Smooth muscle cell (in vitro differentiated cells): ENCODE measurements at regions not wholly inside any gene's neighbourhood (a gene's known extent, or its start where the extent isn't known, plus 50 kb on each side); places are given as distances from the start of the nearest gene placed in this dataset.

Source experiments
- DNase-seq: peaks from one replicate; lab custom pipeline; 2025; ENCODE audit not compliant: unreplicated experiment; lab: John Stamatoyannopoulos, UW
- H2AFZ ChIP-seq: fragments of 200-600 bp; sonication (generic); 2 replicates; pipeline ENCODE4 v1.6.0; 2016; ENCODE audit warnings: antibody characterized with exemption, low read depth, mild to moderate bottlenecking
- H3F3A ChIP-seq: fragments of 200-600 bp; sonication (generic); 2 replicates; pipeline ENCODE4 v1.6.0; 2017; ENCODE audit warnings: antibody characterized with exemption, low read depth
- H3K27ac ChIP-seq: fragments of 200-600 bp; sonication (generic); 2 replicates; pipeline ENCODE4 v1.5.1; 2016; ENCODE audit warnings: low read depth, mild to moderate bottlenecking
- H3K27me3 ChIP-seq: fragments of 200-600 bp; sonication (generic); 2 replicates; pipeline ENCODE4 v1.6.1; 2016; ENCODE audit warnings: low read depth, mild to moderate bottlenecking
- H3K36me3 ChIP-seq: fragments of 200-600 bp; sonication (generic); 2 replicates; pipeline ENCODE4 v1.5.1; 2016; ENCODE audit warnings: low read depth
- H3K4me1 ChIP-seq: fragments of 200-600 bp; sonication (generic); 2 replicates; pipeline ENCODE4 v1.5.1; 2016; ENCODE audit warnings: low read depth
- H3K4me2 ChIP-seq: fragments of 200-600 bp; sonication (generic); 2 replicates; pipeline ENCODE4 v1.6.0; 2016; ENCODE audit warnings: mild to moderate bottlenecking
- H3K4me3 ChIP-seq: fragments of 200-600 bp; sonication (generic); 2 replicates; pipeline ENCODE4 v1.5.1; 2016; ENCODE audit warnings: mild to moderate bottlenecking
- H3K79me2 ChIP-seq: fragments of 200-600 bp; sonication (generic); 2 replicates; pipeline ENCODE4 v1.6.0; 2016; ENCODE audit warnings: low read depth, mild to moderate bottlenecking
- H3K9ac ChIP-seq: fragments of 200-600 bp; sonication (generic); 2 replicates; pipeline ENCODE4 v1.6.0; 2016; ENCODE audit warnings: low read depth
- H3K9me3 ChIP-seq: fragments of 200-600 bp; sonication (generic); replicated peaks from 2 replicates; pipeline ENCODE4 v1.5.1; 2016; ENCODE audit warnings: low read depth
- H4K20me1 ChIP-seq: fragments of 200-600 bp; sonication (generic); 2 replicates; pipeline ENCODE4 v1.6.0; 2016; ENCODE audit warnings: low read depth
- CTCF ChIP-seq: fragments of 200-600 bp; sonication (generic); IDR thresholded peaks from 2 replicates; pipeline ENCODE4 v1.5.1; 2017; ENCODE audit warnings: borderline replicate concordance, mild to moderate bottlenecking, antibody characterized with exemption; ENCODE audit not compliant: insufficient read depth, poor library complexity, severe bottlenecking
- WGBS: methylation state at CpG from one replicate; pipeline ENCODE4 v1.1.7; 2016; ENCODE audit warnings: low lambda C conversion rate; 5-methylcytosine and 5-hydroxymethylcytosine counted together

GRCh38 chr10:81708416-81708815 is 166.6 kb upstream of the NRG3 start:
- no peak overlapping the region for H3K4me3 ChIP-seq
- no peaks in the 10 kb centered on the region for H4K20me1 ChIP-seq
- H2AFZ ChIP-seq: no peak overlapping the region
- H3K9ac ChIP-seq: no peak overlapping the region
- no peak for DNase-seq
- no peak overlapping the region for H3K27ac ChIP-seq
- H3K9me3 ChIP-seq: no peaks in the 10 kb centered on the region
- no peaks in the 10 kb centered on the region for H3F3A ChIP-seq
- no peaks in the 10 kb centered on the region for H3K27me3 ChIP-seq
- H3K4me1 ChIP-seq: no peaks in the 10 kb centered on the region
- H3K4me2 ChIP-seq: no peak overlapping the region
- H3K36me3 ChIP-seq: no peaks in the 10 kb centered on the region
- H3K79me2 ChIP-seq: no peaks in the 10 kb centered on the region
- no peak for TF ChIP-seq CTCF
- 90% methylated on average over 5 of the region's 5 CpGs for WGBS

- H2AFZ ChIP-seq: no peak overlapping the region
- no peak for TF ChIP-seq CTCF
- H3K4me3 ChIP-seq: no peak overlapping the region
- DNase-seq: no peak
- no peak overlapping the region for H3K9ac ChIP-seq
- no peaks in the 10 kb centered on the region for H3K4me1 ChIP-seq
- H3K27ac ChIP-seq: no peak overlapping the region
- no peaks in the 10 kb centered on the region for H3K36me3 ChIP-seq
- 82% methylated on average over 2 of the region's 2 CpGs for WGBS
- no peaks in the 10 kb centered on the region for H3K79me2 ChIP-seq
- H3K27me3 ChIP-seq: no peaks in the 10 kb centered on the region
- no peaks in the 10 kb centered on the region for H3F3A ChIP-seq
- no peaks in the 10 kb centered on the region for H3K9me3 ChIP-seq
- no peak overlapping the region for H3K4me2 ChIP-seq
- no peaks in the 10 kb centered on the region for H4K20me1 ChIP-seq
Observed at GRCh38 chr10:81708929-81709328, 166.1 kb upstream of the NRG3 start.

GRCh38 chr10:81722399-81722798 is 152.6 kb upstream of the NRG3 start:
- 94% methylated on average over 1 of the region's 1 CpG for WGBS
- no peak overlapping the region for H3K4me2 ChIP-seq
- no peaks in the 10 kb centered on the region for H3K4me1 ChIP-seq
- H3K4me3 ChIP-seq: no peak overlapping the region
- no peaks in the 10 kb centered on the region for H4K20me1 ChIP-seq
- DNase-seq: no peak
- TF ChIP-seq CTCF: no peak
- no peak overlapping the region for H3K27ac ChIP-seq
- H3F3A ChIP-seq: no peaks in the 10 kb centered on the region
- H3K36me3 ChIP-seq: no peaks in the 10 kb centered on the region
- no peaks in the 10 kb centered on the region for H3K9me3 ChIP-seq
- H2AFZ ChIP-seq: no peak overlapping the region
- no peaks in the 10 kb centered on the region for H3K27me3 ChIP-seq
- H3K9ac ChIP-seq: no peak overlapping the region
- no peaks in the 10 kb centered on the region for H3K79me2 ChIP-seq

- H3K9me3 ChIP-seq: no peaks in the 10 kb centered on the region
- TF ChIP-seq CTCF: no peak
- no peak overlapping the region for H3K27ac ChIP-seq
- no peaks in the 10 kb centered on the region for H4K20me1 ChIP-seq
- no peaks in the 10 kb centered on the region for H3K79me2 ChIP-seq
- no peak overlapping the region for H2AFZ ChIP-seq
- no peaks in the 10 kb centered on the region for H3K27me3 ChIP-seq
- no peak overlapping the region for H3K4me3 ChIP-seq
- no peak overlapping the region for H3K9ac ChIP-seq
- H3F3A ChIP-seq: no peaks in the 10 kb centered on the region
- no peak overlapping the region for H3K4me2 ChIP-seq
- no peak for DNase-seq
- no peaks in the 10 kb centered on the region for H3K4me1 ChIP-seq
- H3K36me3 ChIP-seq: no peaks in the 10 kb centered on the region
Observed at GRCh38 chr10:81724431-81724830, 150.6 kb upstream of the NRG3 start.
